ENCODE measurements at regions not wholly inside any gene's neighbourhood (a gene's known extent, or its start where the extent isn't known, plus 50 kb on each side); places are given as distances from the start of the nearest gene placed in this dataset.

DNA sequence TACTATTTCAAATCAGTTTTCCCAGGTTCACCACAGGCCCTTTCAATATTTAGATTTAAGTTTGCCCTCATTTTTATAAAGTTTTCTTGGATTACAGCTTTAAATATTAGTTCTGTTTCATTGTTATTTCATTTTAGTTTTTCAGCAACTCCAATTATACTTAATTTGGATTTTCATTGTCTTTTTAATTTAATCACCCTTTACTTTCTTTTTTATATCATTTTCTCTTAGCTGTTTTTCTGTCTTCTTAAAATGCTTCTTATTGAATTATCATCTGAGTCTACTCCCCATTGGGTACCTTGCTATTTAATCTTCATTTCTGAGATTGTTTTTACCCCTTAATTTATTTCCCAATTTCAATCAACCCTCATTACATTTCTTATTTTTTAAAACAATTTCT, 160.4 kb downstream of the PAPSS1 start:
- no peak overlapping the region for H3K4me3 ChIP-seq (replicated peaks in 1 of 3; ENCODE audit: low read depth in 2 of 3, low read length in 3 of 3)
- H3K4me3 Mint-ChIP-seq = no peak overlapping the region
- intact Hi-C loops (cut with micrococcal nuclease) = no loop called here
- H3K27ac ChIP-seq (ENCODE audit: low read depth in 1 of 2, low read length in 2 of 2) = no peak overlapping the region
- H3K9ac ChIP-seq (ENCODE audit: insufficient read depth, low read length, poor library complexity, severe bottlenecking) = no peak overlapping the region
- peaks cover 0 to 6% of the 10 kb centered on the region in 2 donors for H3K9me3 ChIP-seq (replicated peaks in 1 of 2; ENCODE audit: control insufficient read depth in 1 of 2, insufficient read depth in 1 of 2, low read length in 2 of 2)
- no peak for DNase-seq
- TF ChIP-seq, protein P1, sequence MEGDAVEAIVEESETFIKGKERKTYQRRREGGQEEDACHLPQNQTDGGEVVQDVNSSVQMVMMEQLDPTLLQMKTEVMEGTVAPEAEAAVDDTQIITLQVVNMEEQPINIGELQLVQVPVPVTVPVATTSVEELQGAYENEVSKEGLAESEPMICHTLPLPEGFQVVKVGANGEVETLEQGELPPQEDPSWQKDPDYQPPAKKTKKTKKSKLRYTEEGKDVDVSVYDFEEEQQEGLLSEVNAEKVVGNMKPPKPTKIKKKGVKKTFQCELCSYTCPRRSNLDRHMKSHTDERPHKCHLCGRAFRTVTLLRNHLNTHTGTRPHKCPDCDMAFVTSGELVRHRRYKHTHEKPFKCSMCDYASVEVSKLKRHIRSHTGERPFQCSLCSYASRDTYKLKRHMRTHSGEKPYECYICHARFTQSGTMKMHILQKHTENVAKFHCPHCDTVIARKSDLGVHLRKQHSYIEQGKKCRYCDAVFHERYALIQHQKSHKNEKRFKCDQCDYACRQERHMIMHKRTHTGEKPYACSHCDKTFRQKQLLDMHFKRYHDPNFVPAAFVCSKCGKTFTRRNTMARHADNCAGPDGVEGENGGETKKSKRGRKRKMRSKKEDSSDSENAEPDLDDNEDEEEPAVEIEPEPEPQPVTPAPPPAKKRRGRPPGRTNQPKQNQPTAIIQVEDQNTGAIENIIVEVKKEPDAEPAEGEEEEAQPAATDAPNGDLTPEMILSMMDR (IDR thresholded peaks at IDR 0.05) = no peak
- peaks cover 3 to 16% (median 10%) of the 10 kb centered on the region in 7 donors for H3K9me3 Mint-ChIP-seq
- H4K20me1 ChIP-seq (ENCODE audit: insufficient read depth, low read length) = no peaks in the 10 kb centered on the region
- H3K27me3 Mint-ChIP-seq (ENCODE audit: low read depth in 3 of 3) = peaks cover 0 to 1% (median 0%) of the 10 kb centered on the region in 3 donors
- no peak overlapping the region for H3K27ac Mint-ChIP-seq
- H3K4me2 ChIP-seq (replicated peaks; ENCODE audit: extremely low read depth, low read length, poor library complexity, severe bottlenecking) = no peak overlapping the region
- no peaks in the 10 kb centered on the region for H3K4me1 Mint-ChIP-seq
- no peak overlapping the region for H2AFZ ChIP-seq (ENCODE audit: insufficient read depth, low read depth, low read length, poor library complexity, severe bottlenecking)
- H3K36me3 ChIP-seq (replicated peaks in 1 of 2; ENCODE audit: control insufficient read depth in 1 of 2, insufficient read depth in 2 of 2, low read length in 2 of 2) = no peaks in the 10 kb centered on the region
- no peaks in the 10 kb centered on the region for H3K36me3 Mint-ChIP-seq
- no peaks in the 10 kb centered on the region for H3K4me1 ChIP-seq (ENCODE audit: control insufficient read depth in 1 of 2, insufficient read depth in 2 of 2, low read length in 2 of 2)
- H3K79me2 ChIP-seq (ENCODE audit: insufficient read depth, low read length) = no peaks in the 10 kb centered on the region
- no peaks in the 10 kb centered on the region for H3K27me3 ChIP-seq (ENCODE audit: control insufficient read depth in 2 of 2, insufficient read depth in 2 of 2, low read length in 2 of 2)

DNA sequence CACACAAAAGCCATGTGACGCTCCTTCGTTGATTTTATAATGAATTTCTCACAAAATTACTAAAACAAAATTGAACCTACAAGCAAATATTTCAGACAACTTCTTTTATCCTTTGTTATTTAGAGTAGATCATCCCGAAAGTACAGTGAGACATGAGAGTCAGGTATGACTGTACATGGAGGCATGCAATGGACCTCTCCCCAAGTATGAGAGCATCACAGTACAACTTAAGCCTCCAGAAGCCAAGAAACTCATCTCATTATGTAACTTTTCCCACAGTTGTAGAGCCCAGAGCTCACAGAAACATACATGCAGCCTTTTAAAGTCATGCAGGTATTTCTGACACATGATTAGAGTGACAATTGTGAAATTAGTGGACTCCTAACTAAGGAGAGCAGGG, 167.7 kb downstream of the PAPSS1 start:
- Histone ChIP-seq H3K4me1 (ENCODE audit: control insufficient read depth in 1 of 2, insufficient read depth in 2 of 2, low read length in 2 of 2) (no peaks in the 10 kb centered on the region), H3K27me3 (ENCODE audit: control insufficient read depth in 2 of 2, insufficient read depth in 2 of 2, low read length in 2 of 2) (no peaks in the 10 kb centered on the region), H3K9ac (ENCODE audit: insufficient read depth, low read length, poor library complexity, severe bottlenecking) (no peak overlapping the region), H3K36me3 (replicated peaks in 1 of 2; ENCODE audit: control insufficient read depth in 1 of 2, insufficient read depth in 2 of 2, low read length in 2 of 2) (no peaks in the 10 kb centered on the region), H3K4me3 (replicated peaks in 1 of 3; ENCODE audit: low read depth in 2 of 3, low read length in 3 of 3) (no peak overlapping the region), H3K79me2 (ENCODE audit: insufficient read depth, low read length) (no peaks in the 10 kb centered on the region), H2AFZ (ENCODE audit: insufficient read depth, low read depth, low read length, poor library complexity, severe bottlenecking) (no peak overlapping the region), H3K27ac (ENCODE audit: low read depth in 1 of 2, low read length in 2 of 2) (no peak overlapping the region), H3K4me2 (replicated peaks; ENCODE audit: extremely low read depth, low read length, poor library complexity, severe bottlenecking) (no peak overlapping the region), H4K20me1 (ENCODE audit: insufficient read depth, low read length) (no peaks in the 10 kb centered on the region), H3K9me3 (replicated peaks in 1 of 2; ENCODE audit: control insufficient read depth in 1 of 2, insufficient read depth in 1 of 2, low read length in 2 of 2) (no peaks in the 10 kb centered on the region)
- WGBS (ENCODE audit: insufficient coverage) = no CpG with 5 or more reads among the region's 3 CpGs
- Mint-ChIP-seq H3K4me1 (no peaks in the 10 kb centered on the region), H3K27me3 (ENCODE audit: low read depth in 3 of 3) (peaks cover 0 to 2% (median 0%) of the 10 kb centered on the region in 3 donors), H3K9me3 (no peaks in the 10 kb centered on the region), H3K27ac (no peak overlapping the region), H3K36me3 (no peaks in the 10 kb centered on the region), H3K4me3 (no peak overlapping the region)
- DNase-seq = no peak
- intact Hi-C loops (cut with micrococcal nuclease) = no loop called here
- TF ChIP-seq, protein P1 (IDR thresholded peaks at IDR 0.05) = no peak
